Epithelial cell of proximal tubule (primary cell): ENCODE measurements at regions not wholly inside any gene's neighbourhood (a gene's known extent, or its start where the extent isn't known, plus 50 kb on each side); places are given as distances from the start of the nearest gene placed in this dataset.

Experiments used
- DNase-seq: peaks from one replicate; pipeline ENCODE4 v3.0.0-alpha.2; 2011; ENCODE audit warnings: low read depth
- H3K4me3 ChIP-seq: 2 replicates; pipeline ENCODE4 v1.5.1; 2011; ENCODE audit warnings: low read depth, mild to moderate bottlenecking, low read length
- CTCF ChIP-seq: conservative IDR thresholded peaks from 2 replicates; pipeline ENCODE4 v1.5.1; 2012; ENCODE audit warnings: low read depth, mild to moderate bottlenecking, low read length

- H3K4me3 ChIP-seq: no peak overlapping the region
- DNase-seq: no peak
- TF ChIP-seq CTCF: no peak
These were observed 436.8 kb upstream of the CADM1 start for GRCh38 chr11:115941044-115941443.

GRCh38 chr11:115939731-115940421 lies 435.7 kb upstream of the CADM1 start:
- no peak overlapping the region for H3K4me3 ChIP-seq
- no peak for TF ChIP-seq CTCF
- DNase-seq: no peak

GRCh38 chr11:115939104-115939730 lies 435.0 kb upstream of the CADM1 start:
- H3K4me3 ChIP-seq: no peak overlapping the region
- DNase-seq: no peak
- TF ChIP-seq CTCF: no peak

GRCh38 chr11:115933564-115933963 lies 429.3 kb upstream of the CADM1 start:
- no peak overlapping the region for H3K4me3 ChIP-seq
- TF ChIP-seq CTCF: no peak
- DNase-seq: no peak

GRCh38 chr11:115931548-115932083 lies 427.4 kb upstream of the CADM1 start:
- no peak overlapping the region for H3K4me3 ChIP-seq
- TF ChIP-seq CTCF: no peak
- DNase-seq: no peak

GRCh38 chr11:115930886-115931547 lies 426.8 kb upstream of the CADM1 start:
- no peak for DNase-seq
- no peak for TF ChIP-seq CTCF
- no peak overlapping the region for H3K4me3 ChIP-seq
